22Rv1 (cell line): ENCODE measurements at regions not wholly inside any gene's neighbourhood (a gene's known extent, or its start where the extent isn't known, plus 50 kb on each side); places are given as distances from the start of the nearest gene placed in this dataset.
"Not testable (repeated sequence)": the region's sequence is repeated elsewhere in the genome, so short reads cannot be mapped to it uniquely, and the experiment has no call there.

Experiments
- ZFX ChIP-seq: fragments of 450-650 bp; IDR thresholded peaks from 2 replicates; pipeline ENCODE4 v1.6.1; 2017; ENCODE audit warnings: antibody characterized with exemption, borderline replicate concordance
- TF ChIP-seq, protein P1 (sequence below): fragments of 450-650 bp; IDR thresholded peaks from 2 replicates; pipeline ENCODE4 v1.5.1; 2017; ENCODE audit warnings: mild to moderate bottlenecking

DNA sequence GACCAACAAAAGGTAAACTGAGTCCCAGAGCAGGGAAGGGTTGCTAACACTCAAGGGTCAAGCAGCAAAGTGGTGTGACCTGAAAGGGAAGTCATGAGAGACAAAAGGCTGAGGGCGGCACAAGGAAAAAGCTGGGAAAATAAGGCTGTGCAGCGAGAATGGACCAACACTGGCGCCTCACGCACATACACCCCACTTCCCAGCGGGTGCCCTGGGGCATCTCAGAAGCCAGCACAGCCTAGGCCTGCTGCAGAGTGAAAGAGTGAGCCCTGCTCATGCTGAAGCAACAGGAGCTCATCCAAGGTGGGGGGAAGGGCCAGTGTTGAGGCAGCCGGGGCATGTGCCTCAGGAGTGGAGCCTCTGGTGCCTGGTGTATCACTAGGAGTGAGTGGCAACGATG lies 229.8 kb downstream of the SPATA31A1 start:
- TF ChIP-seq, protein P1, sequence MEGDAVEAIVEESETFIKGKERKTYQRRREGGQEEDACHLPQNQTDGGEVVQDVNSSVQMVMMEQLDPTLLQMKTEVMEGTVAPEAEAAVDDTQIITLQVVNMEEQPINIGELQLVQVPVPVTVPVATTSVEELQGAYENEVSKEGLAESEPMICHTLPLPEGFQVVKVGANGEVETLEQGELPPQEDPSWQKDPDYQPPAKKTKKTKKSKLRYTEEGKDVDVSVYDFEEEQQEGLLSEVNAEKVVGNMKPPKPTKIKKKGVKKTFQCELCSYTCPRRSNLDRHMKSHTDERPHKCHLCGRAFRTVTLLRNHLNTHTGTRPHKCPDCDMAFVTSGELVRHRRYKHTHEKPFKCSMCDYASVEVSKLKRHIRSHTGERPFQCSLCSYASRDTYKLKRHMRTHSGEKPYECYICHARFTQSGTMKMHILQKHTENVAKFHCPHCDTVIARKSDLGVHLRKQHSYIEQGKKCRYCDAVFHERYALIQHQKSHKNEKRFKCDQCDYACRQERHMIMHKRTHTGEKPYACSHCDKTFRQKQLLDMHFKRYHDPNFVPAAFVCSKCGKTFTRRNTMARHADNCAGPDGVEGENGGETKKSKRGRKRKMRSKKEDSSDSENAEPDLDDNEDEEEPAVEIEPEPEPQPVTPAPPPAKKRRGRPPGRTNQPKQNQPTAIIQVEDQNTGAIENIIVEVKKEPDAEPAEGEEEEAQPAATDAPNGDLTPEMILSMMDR, result not testable (repeated sequence)
- TF ChIP-seq ZFX, result not testable (repeated sequence)
